ENCODE measurements at regions not wholly inside any gene's neighbourhood (a gene's known extent, or its start where the extent isn't known, plus 50 kb on each side); places are given as distances from the start of the nearest gene placed in this dataset.

GRCh38 chr10:83153714-83154113, 985.6 kb upstream of the GHITM start:
- no peak for DNase-seq (ENCODE audit: low read depth in 4 of 4, low spot score in 2 of 4)

- DNase-seq (ENCODE audit: low read depth in 4 of 4, low spot score in 2 of 4): peak in 1 of 4 donors; percentile 9
Measured at GRCh38 chr10:83164156-83164555, 975.2 kb upstream of the GHITM start.

- DNase-seq (ENCODE audit: low read depth in 4 of 4, low spot score in 2 of 4): no peak
Measured at GRCh38 chr10:83165265-83165664, 974.0 kb upstream of the GHITM start.

GRCh38 chr10:83166344-83166743, 973.0 kb upstream of the GHITM start:
- DNase-seq (ENCODE audit: low read depth in 4 of 4, low spot score in 2 of 4): peak in 1 of 4 donors; percentile 12

GRCh38 chr10:83167081-83167480, 972.2 kb upstream of the GHITM start:
- DNase-seq (ENCODE audit: low read depth in 4 of 4, low spot score in 2 of 4): no peak

GRCh38 chr10:83176901-83177300, 962.4 kb upstream of the GHITM start:
- DNase-seq (ENCODE audit: low read depth in 4 of 4, low spot score in 2 of 4): no peak

GRCh38 chr10:83178526-83178925, 960.8 kb upstream of the GHITM start:
- DNase-seq (ENCODE audit: low read depth in 4 of 4, low spot score in 2 of 4): no peak

- DNase-seq (ENCODE audit: low read depth in 4 of 4, low spot score in 2 of 4): no peak
Measured at GRCh38 chr10:83179371-83179770, 959.9 kb upstream of the GHITM start.

- DNase-seq (ENCODE audit: low read depth in 4 of 4, low spot score in 2 of 4): no peak
Measured at GRCh38 chr10:83182076-83182475, 957.2 kb upstream of the GHITM start.

- DNase-seq (ENCODE audit: low read depth in 4 of 4, low spot score in 2 of 4): no peak
Measured at GRCh38 chr10:83184641-83185040, 954.7 kb upstream of the GHITM start.

- no peak for DNase-seq (ENCODE audit: low read depth in 4 of 4, low spot score in 2 of 4)
Measured at GRCh38 chr10:83190614-83191013, 948.7 kb upstream of the GHITM start.

- no peak for DNase-seq (ENCODE audit: low read depth in 4 of 4, low spot score in 2 of 4)
Measured at GRCh38 chr10:83193026-83193425, 946.3 kb upstream of the GHITM start.

GRCh38 chr10:83195021-83195420, 944.3 kb upstream of the GHITM start:
- DNase-seq (ENCODE audit: low read depth in 4 of 4, low spot score in 2 of 4): no peak

GRCh38 chr10:83199374-83199773, 939.9 kb upstream of the GHITM start:
- DNase-seq (ENCODE audit: low read depth in 4 of 4, low spot score in 2 of 4): no peak

- DNase-seq (ENCODE audit: low read depth in 4 of 4, low spot score in 2 of 4): no peak
Measured at GRCh38 chr10:83205861-83206260, 933.4 kb upstream of the GHITM start.

- DNase-seq (ENCODE audit: low read depth in 4 of 4, low spot score in 2 of 4): no peak
Measured at GRCh38 chr10:83212632-83213334, 926.5 kb upstream of the GHITM start.

- DNase-seq (ENCODE audit: low read depth in 4 of 4, low spot score in 2 of 4): no peak
Measured at GRCh38 chr10:83214136-83214535, 925.2 kb upstream of the GHITM start.

- DNase-seq (ENCODE audit: low read depth in 4 of 4, low spot score in 2 of 4): no peak
Measured at GRCh38 chr10:83218205-83218604, 921.1 kb upstream of the GHITM start.

- no peak for DNase-seq (ENCODE audit: low read depth in 4 of 4, low spot score in 2 of 4)
Measured at GRCh38 chr10:83222300-83222699, 917.0 kb upstream of the GHITM start.

GRCh38 chr10:83222832-83223742, 916.2 kb upstream of the GHITM start:
- DNase-seq (ENCODE audit: low read depth in 4 of 4, low spot score in 2 of 4): no peak

- no peak for DNase-seq (ENCODE audit: low read depth in 4 of 4, low spot score in 2 of 4)
Measured at GRCh38 chr10:83225781-83226180, 913.5 kb upstream of the GHITM start.

- no peak for DNase-seq (ENCODE audit: low read depth in 4 of 4, low spot score in 2 of 4)
Measured at GRCh38 chr10:83229991-83230390, 909.3 kb upstream of the GHITM start.

Data from left renal cortex interstitium (tissue), 4 donors.